Left ventricle myocardium inferior (tissue), 1 donor: ENCODE measurements at regions not wholly inside any gene's neighbourhood (a gene's known extent, or its start where the extent isn't known, plus 50 kb on each side); places are given as distances from the start of the nearest gene placed in this dataset.

Experiments
- DNase-seq: peaks from one replicate; pipeline ENCODE4 v3.0.0-alpha.2; 2020
- H3K27ac ChIP-seq: fragments of 200-600 bp; replicated peaks from 2 replicates; pipeline ENCODE4 v1.8.0; 2021
- H3K27me3 ChIP-seq: fragments of 200-600 bp; 2 replicates; pipeline ENCODE4 v1.8.0; 2021; ENCODE audit warnings: low read depth
- H3K36me3 ChIP-seq: fragments of 200-600 bp; 2 replicates; pipeline ENCODE4 v1.8.0; 2021
- H3K4me1 ChIP-seq: fragments of 200-600 bp; 2 replicates; pipeline ENCODE4 v1.8.0; 2021
- H3K4me3 ChIP-seq: fragments of 200-600 bp; 2 replicates; pipeline ENCODE4 v1.8.0; 2021; ENCODE audit warnings: mild to moderate bottlenecking, moderate library complexity
- H3K9me3 ChIP-seq: fragments of 200-600 bp; replicated peaks from 2 replicates; pipeline ENCODE4 v1.8.0; 2021
- intact Hi-C: fragments of 100-400 bp; cut with micrococcal nuclease; formaldehyde crosslinking; loops from one replicate; pipeline ENCODE4 v1.11.0; 2022
- TF ChIP-seq, protein P1 (sequence below): fragments of 200-600 bp; IDR thresholded peaks from 2 replicates; pipeline ENCODE4 v1.8.0; 2021; ENCODE audit warnings: antibody characterized with exemption, mild to moderate bottlenecking, borderline replicate concordance
- donor health status: DM: no; HTN: yes; CAD: no; lungs with severe emphysema.

GRCh38 chr7:54080971-54081370, 461.2 kb upstream of the VSTM2A start:
- H3K4me3 ChIP-seq: no peak overlapping the region
- TF ChIP-seq, protein P1, sequence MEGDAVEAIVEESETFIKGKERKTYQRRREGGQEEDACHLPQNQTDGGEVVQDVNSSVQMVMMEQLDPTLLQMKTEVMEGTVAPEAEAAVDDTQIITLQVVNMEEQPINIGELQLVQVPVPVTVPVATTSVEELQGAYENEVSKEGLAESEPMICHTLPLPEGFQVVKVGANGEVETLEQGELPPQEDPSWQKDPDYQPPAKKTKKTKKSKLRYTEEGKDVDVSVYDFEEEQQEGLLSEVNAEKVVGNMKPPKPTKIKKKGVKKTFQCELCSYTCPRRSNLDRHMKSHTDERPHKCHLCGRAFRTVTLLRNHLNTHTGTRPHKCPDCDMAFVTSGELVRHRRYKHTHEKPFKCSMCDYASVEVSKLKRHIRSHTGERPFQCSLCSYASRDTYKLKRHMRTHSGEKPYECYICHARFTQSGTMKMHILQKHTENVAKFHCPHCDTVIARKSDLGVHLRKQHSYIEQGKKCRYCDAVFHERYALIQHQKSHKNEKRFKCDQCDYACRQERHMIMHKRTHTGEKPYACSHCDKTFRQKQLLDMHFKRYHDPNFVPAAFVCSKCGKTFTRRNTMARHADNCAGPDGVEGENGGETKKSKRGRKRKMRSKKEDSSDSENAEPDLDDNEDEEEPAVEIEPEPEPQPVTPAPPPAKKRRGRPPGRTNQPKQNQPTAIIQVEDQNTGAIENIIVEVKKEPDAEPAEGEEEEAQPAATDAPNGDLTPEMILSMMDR: no peak
- intact Hi-C loops: no loop called here
- no peaks in the 10 kb centered on the region for H3K36me3 ChIP-seq
- no peak overlapping the region for H3K27ac ChIP-seq
- no peaks in the 10 kb centered on the region for H3K27me3 ChIP-seq
- DNase-seq: no peak
- no peaks in the 10 kb centered on the region for H3K4me1 ChIP-seq
- H3K9me3 ChIP-seq: peaks cover 4% of the 10 kb centered on the region

- TF ChIP-seq, protein P1: no peak
- Histone ChIP-seq H3K36me3 (no peaks in the 10 kb centered on the region), H3K27me3 (no peaks in the 10 kb centered on the region), H3K4me3 (no peak overlapping the region), H3K4me1 (no peaks in the 10 kb centered on the region), H3K9me3 (peaks cover 4% of the 10 kb centered on the region), H3K27ac (no peak overlapping the region)
- DNase-seq: no peak
- intact Hi-C loops: no loop called here
These were observed 457.8 kb upstream of the VSTM2A start for GRCh38 chr7:54084340-54084739.

DNA sequence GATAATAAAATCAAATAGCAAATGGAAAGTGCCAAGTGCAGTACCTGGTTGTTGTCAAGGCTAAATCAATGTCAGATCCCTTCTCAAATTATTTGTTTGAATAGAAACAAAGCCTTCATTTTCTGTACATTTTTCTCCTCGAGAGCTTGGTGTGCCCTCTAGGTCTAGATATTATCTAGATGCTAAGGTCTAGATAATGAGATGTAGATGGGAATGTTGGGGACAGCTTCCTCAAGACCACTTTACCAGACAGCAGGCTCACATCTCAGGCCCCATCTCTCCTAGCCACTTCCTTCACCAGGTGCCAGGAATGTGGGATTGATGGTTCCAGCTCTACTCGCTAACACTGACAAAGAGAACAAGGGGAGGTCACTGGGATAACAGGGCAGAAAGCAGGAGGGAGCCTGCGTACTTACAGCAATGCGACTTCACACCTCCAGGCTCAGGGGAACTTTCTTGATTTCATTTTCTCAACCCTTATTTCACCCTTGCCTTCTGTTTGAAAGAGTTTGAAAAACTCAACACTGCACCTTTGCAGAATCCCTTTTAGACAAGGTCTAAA, 451.4 kb upstream of the VSTM2A start:
- H3K9me3 ChIP-seq: no peaks in the 10 kb centered on the region
- H3K36me3 ChIP-seq: no peaks in the 10 kb centered on the region
- no peak overlapping the region for H3K27ac ChIP-seq
- DNase-seq: no peak
- H3K27me3 ChIP-seq: no peaks in the 10 kb centered on the region
- TF ChIP-seq, protein P1: no peak
- H3K4me1 ChIP-seq: no peaks in the 10 kb centered on the region
- H3K4me3 ChIP-seq: no peak overlapping the region
- intact Hi-C loops: no loop called here

DNA sequence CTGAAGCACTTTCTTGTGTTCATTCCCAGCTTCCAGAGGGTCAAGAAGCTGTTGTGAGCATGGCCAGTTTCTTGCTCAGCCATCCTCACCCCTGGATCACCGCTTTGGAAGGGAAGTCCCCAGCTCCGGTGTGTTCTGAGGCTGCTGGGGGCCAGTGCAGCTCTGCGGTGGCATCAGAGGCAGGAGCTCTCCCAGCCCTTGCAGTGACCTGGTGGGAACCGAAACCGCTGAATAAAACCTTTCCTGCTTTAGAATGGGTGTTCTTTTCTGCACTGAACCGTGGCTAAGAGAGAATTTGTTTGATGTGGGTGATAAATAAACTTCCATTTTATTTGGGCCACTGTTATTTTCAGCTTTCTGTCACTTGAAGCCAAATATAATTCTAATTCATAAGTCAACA, 450.9 kb upstream of the VSTM2A start:
- no peaks in the 10 kb centered on the region for H3K36me3 ChIP-seq
- intact Hi-C loops: no loop called here
- TF ChIP-seq, protein P1: no peak
- no peak for DNase-seq
- H3K9me3 ChIP-seq: no peaks in the 10 kb centered on the region
- H3K27me3 ChIP-seq: no peaks in the 10 kb centered on the region
- no peaks in the 10 kb centered on the region for H3K4me1 ChIP-seq
- no peak overlapping the region for H3K4me3 ChIP-seq
- H3K27ac ChIP-seq: no peak overlapping the region

DNA sequence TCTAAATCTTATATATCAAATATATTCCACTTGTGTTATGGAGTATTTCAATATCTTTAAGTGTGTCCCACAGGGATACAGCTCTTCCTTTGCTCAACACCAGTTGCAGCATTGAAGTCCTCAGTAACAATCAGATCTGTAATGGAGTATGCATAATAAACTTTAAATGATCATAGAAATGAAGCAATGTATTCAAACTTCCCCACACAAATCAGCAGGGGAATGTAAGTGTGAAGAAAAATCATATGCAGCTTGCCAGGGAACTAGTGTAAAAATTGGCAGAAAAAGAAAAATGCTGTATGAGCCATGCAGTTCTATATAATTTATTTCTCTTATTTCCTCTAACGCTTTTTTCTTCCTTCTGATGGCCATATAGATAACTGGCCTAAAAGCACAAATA, 444.3 kb upstream of the VSTM2A start:
- Histone ChIP-seq H3K9me3 (no peaks in the 10 kb centered on the region), H3K4me1 (no peaks in the 10 kb centered on the region), H3K27me3 (no peaks in the 10 kb centered on the region), H3K36me3 (no peaks in the 10 kb centered on the region), H3K4me3 (no peak overlapping the region), H3K27ac (no peak overlapping the region)
- intact Hi-C loops: no loop called here
- no peak for DNase-seq
- TF ChIP-seq, protein P1: no peak
